Thyroid gland (tissue), 4 donors: ENCODE measurements at regions not wholly inside any gene's neighbourhood (a gene's known extent, or its start where the extent isn't known, plus 50 kb on each side); places are given as distances from the start of the nearest gene placed in this dataset.

ENCODE experiments used
- DNase-seq, 2 donors: peaks; one replicate each; pipeline ENCODE4 v3.0.0-alpha.2; 2019
- H3K27ac ChIP-seq, 3 donors: fragments of 200-600 bp; sonication (generic); 1 replicate in 2 of 3; 2 replicates in 1 of 3; pipeline ENCODE4 v1.5.1; 2016 to 2019; ENCODE audit warnings: mild to moderate bottlenecking in 1 of 3, moderate library complexity in 1 of 3
- H3K27me3 ChIP-seq: fragments of 200-600 bp; sonication (generic); one replicate; pipeline ENCODE4 v1.5.1; 2019
- H3K36me3 ChIP-seq, 2 donors: fragments of 200-600 bp; sonication (generic); one replicate each; pipeline ENCODE4 v1.5.1; 2016 to 2019
- H3K4me1 ChIP-seq, 2 donors: fragments of 200-600 bp; sonication (generic); one replicate each; pipeline ENCODE4 v1.5.1; 2017 to 2019
- H3K4me3 ChIP-seq, 3 donors: fragments of 200-600 bp; sonication (generic); replicated peaks in 1 of 3; 1 replicate in 2 of 3; 2 replicates in 1 of 3; pipeline ENCODE4 v1.5.1; 2016; ENCODE audit warnings: mild to moderate bottlenecking in 1 of 3
- H3K9me3 ChIP-seq: fragments of 200-600 bp; sonication (generic); one replicate; pipeline ENCODE4 v1.5.1; 2017
- POLR2A ChIP-seq, 2 donors: fragments of 450-650 bp; IDR thresholded peaks; one replicate each; pipeline ENCODE4 v1.6.1; 2017; ENCODE audit warnings: antibody characterized with exemption in 2 of 2, mild to moderate bottlenecking in 2 of 2, moderate library complexity in 1 of 2
- WGBS, 2 donors: methylation state at CpG; one replicate each; pipeline ENCODE4 v1.1.5; 2017; 5-methylcytosine and 5-hydroxymethylcytosine counted together
- intact Hi-C: fragments of 100-400 bp; cut with DNase I; formaldehyde crosslinking; loops from one replicate; pipeline ENCODE4 v1.15.1; 2023
- TF ChIP-seq, protein P1 (sequence below), 6 experiments: fragments of 200-600 bp in 3 of 6; fragments of 450-650 bp in 3 of 6; sonication (generic) in 3 of 6; IDR thresholded peaks; one replicate each; pipeline ENCODE4 v1.5.1; 2016 to 2019; ENCODE audit warnings: antibody characterized with exemption in 6 of 6, mild to moderate bottlenecking in 2 of 6, inconsistent platforms in 1 of 6, moderate library complexity in 1 of 6

DNA sequence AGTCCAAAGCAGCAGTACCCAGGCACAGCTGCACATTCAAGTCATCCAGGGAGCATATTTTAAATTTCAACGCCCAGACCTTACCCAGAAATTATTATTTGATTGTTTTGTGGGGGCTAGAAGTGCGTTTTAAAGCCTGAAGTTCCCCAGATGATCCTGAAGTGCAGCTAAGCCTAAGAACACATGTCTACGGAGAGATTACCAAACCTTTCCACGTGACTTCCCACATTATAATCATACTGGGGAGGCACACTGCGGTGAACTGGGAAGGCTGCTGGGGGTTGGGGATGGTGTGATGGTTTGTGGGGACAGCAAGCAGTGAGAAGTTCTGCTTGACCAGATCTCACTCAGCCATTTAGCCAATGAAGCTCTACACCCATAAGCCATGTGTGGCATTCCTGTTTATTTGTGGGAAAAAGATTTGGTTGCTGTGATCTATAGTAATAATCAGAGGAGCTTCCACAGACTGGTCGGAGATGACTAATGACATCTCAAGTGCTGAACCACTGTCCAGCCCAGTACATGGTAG is 93.4 kb upstream of the CDH6 start:
- Histone ChIP-seq H3K4me3 (no peak overlapping the region), H3K27me3 (no peaks in the 10 kb centered on the region), H3K9me3 (no peaks in the 10 kb centered on the region), H3K27ac (no peak overlapping the region), H3K36me3 (no peaks in the 10 kb centered on the region), H3K4me1 (no peaks in the 10 kb centered on the region)
- no peak for TF ChIP-seq POLR2A (IDR thresholded peaks at IDR 0.05)
- TF ChIP-seq, protein P1, sequence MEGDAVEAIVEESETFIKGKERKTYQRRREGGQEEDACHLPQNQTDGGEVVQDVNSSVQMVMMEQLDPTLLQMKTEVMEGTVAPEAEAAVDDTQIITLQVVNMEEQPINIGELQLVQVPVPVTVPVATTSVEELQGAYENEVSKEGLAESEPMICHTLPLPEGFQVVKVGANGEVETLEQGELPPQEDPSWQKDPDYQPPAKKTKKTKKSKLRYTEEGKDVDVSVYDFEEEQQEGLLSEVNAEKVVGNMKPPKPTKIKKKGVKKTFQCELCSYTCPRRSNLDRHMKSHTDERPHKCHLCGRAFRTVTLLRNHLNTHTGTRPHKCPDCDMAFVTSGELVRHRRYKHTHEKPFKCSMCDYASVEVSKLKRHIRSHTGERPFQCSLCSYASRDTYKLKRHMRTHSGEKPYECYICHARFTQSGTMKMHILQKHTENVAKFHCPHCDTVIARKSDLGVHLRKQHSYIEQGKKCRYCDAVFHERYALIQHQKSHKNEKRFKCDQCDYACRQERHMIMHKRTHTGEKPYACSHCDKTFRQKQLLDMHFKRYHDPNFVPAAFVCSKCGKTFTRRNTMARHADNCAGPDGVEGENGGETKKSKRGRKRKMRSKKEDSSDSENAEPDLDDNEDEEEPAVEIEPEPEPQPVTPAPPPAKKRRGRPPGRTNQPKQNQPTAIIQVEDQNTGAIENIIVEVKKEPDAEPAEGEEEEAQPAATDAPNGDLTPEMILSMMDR (IDR thresholded peaks at IDR 0.05), result no peak
- no peak for DNase-seq
- 86 to 88% methylated on average over 6 of the region's 6 CpGs for WGBS, 2 donors
- intact Hi-C loops, result no loop called here

DNA sequence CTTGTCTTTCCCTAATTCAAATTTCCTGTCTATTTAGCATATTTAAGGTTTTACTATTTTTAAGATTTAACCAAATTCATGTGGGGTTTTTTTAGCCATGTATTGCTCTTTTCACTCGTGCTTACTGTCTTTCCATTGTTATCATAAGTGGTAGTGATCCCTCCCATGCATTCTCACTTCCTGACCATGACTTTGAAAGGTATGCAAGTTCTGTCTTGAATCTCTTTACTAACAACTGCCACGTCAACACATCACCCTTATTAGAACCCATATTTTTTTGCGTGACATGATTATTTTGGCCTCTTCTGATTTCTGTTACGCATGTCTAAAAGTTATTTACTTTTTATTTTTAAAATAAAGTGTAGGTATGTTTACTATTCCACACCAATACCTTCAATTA is 94.7 kb upstream of the CDH6 start:
- intact Hi-C loops, result no loop called here
- H3K27ac ChIP-seq, result no peak overlapping the region
- no peaks in the 10 kb centered on the region for H3K36me3 ChIP-seq
- 83 to 90% methylated on average over 4 of the region's 4 CpGs for WGBS, 2 donors
- no peaks in the 10 kb centered on the region for H3K4me1 ChIP-seq
- H3K9me3 ChIP-seq, result no peaks in the 10 kb centered on the region
- TF ChIP-seq, protein P1 (IDR thresholded peaks at IDR 0.05), result no peak
- TF ChIP-seq POLR2A (IDR thresholded peaks at IDR 0.05), result no peak
- H3K4me3 ChIP-seq, result no peak overlapping the region
- no peaks in the 10 kb centered on the region for H3K27me3 ChIP-seq
- DNase-seq, result no peak

DNA sequence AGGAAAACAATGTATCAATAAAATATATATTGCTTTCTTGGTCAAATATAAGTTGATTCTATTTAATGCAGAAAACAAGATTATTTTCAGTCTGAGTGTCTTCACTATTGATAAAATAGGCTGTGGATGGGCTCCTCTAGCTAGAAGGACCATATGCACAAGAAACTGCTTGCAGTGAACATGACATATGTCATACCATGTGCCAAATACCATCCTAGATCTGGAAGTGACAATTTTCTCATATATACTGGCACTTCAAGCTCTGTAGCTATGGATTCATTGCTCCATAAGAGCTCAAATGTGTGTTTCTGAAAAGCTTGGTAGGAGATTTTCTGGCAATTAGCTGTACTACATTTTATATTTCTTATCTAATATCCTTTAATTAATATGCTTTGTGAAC is 95.6 kb upstream of the CDH6 start:
- H3K4me3 ChIP-seq, result no peak overlapping the region
- no peaks in the 10 kb centered on the region for H3K9me3 ChIP-seq
- no peaks in the 10 kb centered on the region for H3K36me3 ChIP-seq
- no peak for DNase-seq
- no peak for TF ChIP-seq POLR2A (IDR thresholded peaks at IDR 0.05)
- TF ChIP-seq, protein P1 (IDR thresholded peaks at IDR 0.05), result no peak
- no peaks in the 10 kb centered on the region for H3K4me1 ChIP-seq
- intact Hi-C loops, result no loop called here
- H3K27me3 ChIP-seq, result no peaks in the 10 kb centered on the region
- H3K27ac ChIP-seq, result no peak overlapping the region

DNA sequence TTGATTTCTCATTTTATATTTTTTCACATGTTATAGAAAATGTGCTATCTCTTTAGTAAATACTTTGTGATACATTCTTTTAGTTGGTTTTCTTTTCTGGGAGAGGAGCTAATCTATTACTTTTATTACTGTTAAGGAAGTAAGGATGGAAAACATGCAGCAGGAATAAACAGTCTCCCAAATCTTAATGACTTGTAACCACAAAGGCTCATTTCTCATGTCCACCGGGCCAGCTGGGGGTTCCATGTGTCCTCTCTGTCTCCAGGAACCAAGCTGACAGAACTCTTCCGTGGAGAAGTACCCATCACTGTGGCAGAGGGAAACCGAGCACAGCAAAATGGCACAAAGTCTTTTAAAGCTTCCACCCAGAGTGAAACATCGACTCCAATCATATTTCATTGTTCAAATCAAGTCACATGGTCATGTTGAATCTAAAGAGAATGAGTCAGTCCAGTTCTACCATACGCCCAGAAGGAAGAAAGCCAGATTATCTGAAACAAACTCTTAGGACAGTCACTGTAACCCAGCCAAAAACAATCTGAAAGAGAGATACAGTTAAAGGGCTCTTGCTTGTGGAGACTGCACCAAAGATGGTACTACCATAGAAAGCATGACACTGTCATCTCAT is 97.1 kb upstream of the CDH6 start:
- no peaks in the 10 kb centered on the region for H3K9me3 ChIP-seq
- TF ChIP-seq, protein P1 (IDR thresholded peaks at IDR 0.05), result no peak
- H3K4me3 ChIP-seq, result no peak overlapping the region
- H3K27me3 ChIP-seq, result no peaks in the 10 kb centered on the region
- no peak overlapping the region for H3K27ac ChIP-seq
- no peaks in the 10 kb centered on the region for H3K36me3 ChIP-seq
- no peak for DNase-seq
- no peaks in the 10 kb centered on the region for H3K4me1 ChIP-seq
- intact Hi-C loops, result no loop called here
- WGBS, 2 donors, result 74 to 85% methylated on average over 5 of the region's 5 CpGs

DNA sequence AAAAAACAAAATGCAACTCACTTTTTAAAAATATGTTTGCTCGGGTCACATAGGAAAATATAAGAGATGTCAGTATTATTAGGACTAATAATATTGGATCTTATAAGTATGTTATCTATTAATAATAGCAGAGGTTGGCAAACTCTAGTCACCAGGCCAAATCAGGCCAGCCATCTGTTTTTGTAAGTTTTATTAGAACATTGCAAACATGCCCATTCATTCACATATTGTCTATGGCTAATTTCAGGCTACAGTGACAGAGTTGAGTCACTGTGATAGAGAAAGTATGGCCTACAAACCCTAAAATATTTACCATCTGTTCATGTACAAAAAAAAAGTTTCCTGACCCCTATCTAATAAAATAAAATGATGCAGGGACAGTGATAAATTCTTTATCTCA is 97.7 kb upstream of the CDH6 start:
- H3K9me3 ChIP-seq, result no peaks in the 10 kb centered on the region
- H3K36me3 ChIP-seq, result no peaks in the 10 kb centered on the region
- DNase-seq, result no peak
- intact Hi-C loops, result no loop called here
- no peak overlapping the region for H3K4me3 ChIP-seq
- no peaks in the 10 kb centered on the region for H3K4me1 ChIP-seq
- TF ChIP-seq POLR2A (IDR thresholded peaks at IDR 0.05), result no peak
- TF ChIP-seq, protein P1 (IDR thresholded peaks at IDR 0.05), result no peak
- H3K27ac ChIP-seq, result no peak overlapping the region
- WGBS, 2 donors, result 88 to 95% methylated on average over 1 of the region's 1 CpG
- no peaks in the 10 kb centered on the region for H3K27me3 ChIP-seq
